ENCODE measurements at regions not wholly inside any gene's neighbourhood (a gene's known extent, or its start where the extent isn't known, plus 50 kb on each side); places are given as distances from the start of the nearest gene placed in this dataset.

- Histone ChIP-seq H3K4me1 (no peaks in the 10 kb centered on the region), H3K27ac (no peak overlapping the region), H3K4me3 (no peak overlapping the region), H3K4me2 (no peak overlapping the region), H3K9me3 (no peaks in the 10 kb centered on the region)
- no peak for TF ChIP-seq NPAS2 (CRISPR knock-in tag; IDR thresholded peaks at IDR 0.05; ENCODE audit: borderline replicate concordance)
- TF ChIP-seq RCOR1 (IDR thresholded peaks at IDR 0.05; ENCODE audit: low read depth, low read length), result no peak
- TF ChIP-seq CEBPB (IDR thresholded peaks at IDR 0.05), result no peak
- TF ChIP-seq TFCP2L1 (CRISPR knock-in tag; IDR thresholded peaks at IDR 0.05), result no peak
- no peak for TF ChIP-seq HOXB5 (CRISPR knock-in tag; IDR thresholded peaks at IDR 0.05)
- no peak for TF ChIP-seq FOSL2 (IDR thresholded peaks at IDR 0.05)
- TF ChIP-seq FOSL2 (CRISPR knock-in tag; IDR thresholded peaks at IDR 0.05), result no peak
- TF ChIP-seq TP53 (CRISPR knock-in tag; IDR thresholded peaks at IDR 0.05), result no peak
- TF ChIP-seq EHMT2 (IDR thresholded peaks at IDR 0.05; ENCODE audit: low read depth), result no peak
- TF ChIP-seq JUN (IDR thresholded peaks at IDR 0.05), result no peak
- no peak for TF ChIP-seq CBX2 (IDR thresholded peaks at IDR 0.05; ENCODE audit: borderline replicate concordance, low read depth)
- TF ChIP-seq, protein P1, sequence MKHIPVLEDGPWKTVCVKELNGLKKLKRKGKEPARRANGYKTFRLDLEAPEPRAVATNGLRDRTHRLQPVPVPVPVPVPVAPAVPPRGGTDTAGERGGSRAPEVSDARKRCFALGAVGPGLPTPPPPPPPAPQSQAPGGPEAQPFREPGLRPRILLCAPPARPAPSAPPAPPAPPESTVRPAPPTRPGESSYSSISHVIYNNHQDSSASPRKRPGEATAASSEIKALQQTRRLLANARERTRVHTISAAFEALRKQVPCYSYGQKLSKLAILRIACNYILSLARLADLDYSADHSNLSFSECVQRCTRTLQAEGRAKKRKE (CRISPR knock-in tag; IDR thresholded peaks at IDR 0.05; ENCODE audit: low read depth), result no peak
- TF ChIP-seq CHD4 (IDR thresholded peaks at IDR 0.05; ENCODE audit: borderline replicate concordance), result no peak
- no peak for TF ChIP-seq FOSB (CRISPR knock-in tag; IDR thresholded peaks at IDR 0.05)
- no peak for TF ChIP-seq MAFK (IDR thresholded peaks at IDR 0.05; ENCODE audit: partially characterized antibody)
- TF ChIP-seq POLR2A (IDR thresholded peaks at IDR 0.05; ENCODE audit: low read length), result no peak
- no peak for TF ChIP-seq CHD2 (IDR thresholded peaks at IDR 0.05; ENCODE audit: low read length, partially characterized antibody)
- TF ChIP-seq FOXS1 (CRISPR knock-in tag; IDR thresholded peaks at IDR 0.05), result no peak
- no peak for TF ChIP-seq BHLHE40 (IDR thresholded peaks at IDR 0.05; ENCODE audit: low read depth, low read length)
- TF ChIP-seq MYC (IDR thresholded peaks at IDR 0.05; ENCODE audit: borderline replicate concordance, low read length), result no peak
- ChIA-PET POLR2A (no interaction called here), CTCF (interaction anchor here (1.0 to 1.8 kb wide), 2 partner anchors 10 to 194 kb away, joined by 3 to 4 read pairs; no protein-coding TSS in a partner anchor)
- ATAC-seq, result no peak
- FAIRE-seq, result no peak
- WGBS (ENCODE audit: missing lambda C conversion rate), result 0% methylated on average over 1 of the region's 2 CpGs
- no peak for DNase-seq (ENCODE audit: low read depth in 1 of 2, low spot score in 1 of 2)
These were observed 124.3 kb downstream of the BUD13 start for GRCh38 chr11:116648247-116649174.

- 29% methylated on average over 7 of the region's 7 CpGs for WGBS (ENCODE audit: missing lambda C conversion rate)
- H3K4me1 ChIP-seq, result no peaks in the 10 kb centered on the region
- no peak for FAIRE-seq
These were observed 125.3 kb downstream of the BUD13 start for GRCh38 chr11:116647305-116648080.

More at GRCh38 chr11:116647305-116648080, 125.3 kb downstream of the BUD13 start:
- DNase-seq (ENCODE audit: low read depth in 1 of 2, low spot score in 1 of 2) (no peak), ATAC-seq (no peak)
- ChIA-PET CTCF (interaction anchor here (1.8 kb wide), 1 partner anchor 9 kb away, joined by 3 read pairs; no protein-coding TSS in a partner anchor), POLR2A (no interaction called here)
- H3K9me3 ChIP-seq, result no peaks in the 10 kb centered on the region
- no peak for TF ChIP-seq HES2 (IDR thresholded peaks at IDR 0.05)
- no peak for TF ChIP-seq BHLHE40 (IDR thresholded peaks at IDR 0.05; ENCODE audit: low read depth, low read length)
- TF ChIP-seq, protein P2, sequence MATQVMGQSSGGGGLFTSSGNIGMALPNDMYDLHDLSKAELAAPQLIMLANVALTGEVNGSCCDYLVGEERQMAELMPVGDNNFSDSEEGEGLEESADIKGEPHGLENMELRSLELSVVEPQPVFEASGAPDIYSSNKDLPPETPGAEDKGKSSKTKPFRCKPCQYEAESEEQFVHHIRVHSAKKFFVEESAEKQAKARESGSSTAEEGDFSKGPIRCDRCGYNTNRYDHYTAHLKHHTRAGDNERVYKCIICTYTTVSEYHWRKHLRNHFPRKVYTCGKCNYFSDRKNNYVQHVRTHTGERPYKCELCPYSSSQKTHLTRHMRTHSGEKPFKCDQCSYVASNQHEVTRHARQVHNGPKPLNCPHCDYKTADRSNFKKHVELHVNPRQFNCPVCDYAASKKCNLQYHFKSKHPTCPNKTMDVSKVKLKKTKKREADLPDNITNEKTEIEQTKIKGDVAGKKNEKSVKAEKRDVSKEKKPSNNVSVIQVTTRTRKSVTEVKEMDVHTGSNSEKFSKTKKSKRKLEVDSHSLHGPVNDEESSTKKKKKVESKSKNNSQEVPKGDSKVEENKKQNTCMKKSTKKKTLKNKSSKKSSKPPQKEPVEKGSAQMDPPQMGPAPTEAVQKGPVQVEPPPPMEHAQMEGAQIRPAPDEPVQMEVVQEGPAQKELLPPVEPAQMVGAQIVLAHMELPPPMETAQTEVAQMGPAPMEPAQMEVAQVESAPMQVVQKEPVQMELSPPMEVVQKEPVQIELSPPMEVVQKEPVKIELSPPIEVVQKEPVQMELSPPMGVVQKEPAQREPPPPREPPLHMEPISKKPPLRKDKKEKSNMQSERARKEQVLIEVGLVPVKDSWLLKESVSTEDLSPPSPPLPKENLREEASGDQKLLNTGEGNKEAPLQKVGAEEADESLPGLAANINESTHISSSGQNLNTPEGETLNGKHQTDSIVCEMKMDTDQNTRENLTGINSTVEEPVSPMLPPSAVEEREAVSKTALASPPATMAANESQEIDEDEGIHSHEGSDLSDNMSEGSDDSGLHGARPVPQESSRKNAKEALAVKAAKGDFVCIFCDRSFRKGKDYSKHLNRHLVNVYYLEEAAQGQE (IDR thresholded peaks at IDR 0.05), result no peak
- no peak for TF ChIP-seq RNF2 (IDR thresholded peaks at IDR 0.05; ENCODE audit: borderline replicate concordance, low read depth)
- no peak for TF ChIP-seq EHF (CRISPR knock-in tag; IDR thresholded peaks at IDR 0.05)
- TF ChIP-seq, protein P3, sequence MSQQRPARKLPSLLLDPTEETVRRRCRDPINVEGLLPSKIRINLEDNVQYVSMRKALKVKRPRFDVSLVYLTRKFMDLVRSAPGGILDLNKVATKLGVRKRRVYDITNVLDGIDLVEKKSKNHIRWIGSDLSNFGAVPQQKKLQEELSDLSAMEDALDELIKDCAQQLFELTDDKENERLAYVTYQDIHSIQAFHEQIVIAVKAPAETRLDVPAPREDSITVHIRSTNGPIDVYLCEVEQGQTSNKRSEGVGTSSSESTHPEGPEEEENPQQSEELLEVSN (IDR thresholded peaks at IDR 0.05; ENCODE audit: borderline replicate concordance, low read depth), result no peak
- no peak for TF ChIP-seq RAD21 (conservative IDR thresholded peaks at IDR 0.05 in 1 of 2, IDR thresholded peaks at IDR 0.05 in 1 of 2)
- no peak overlapping the region for H3K4me2 ChIP-seq
- H3K27ac ChIP-seq, result no peak overlapping the region
- H3K4me3 ChIP-seq, result no peak overlapping the region
